CD4-positive, alpha-beta T cell treated with Interleukin-1 beta for 1 hour (primary cell): ENCODE measurements at regions not wholly inside any gene's neighbourhood (a gene's known extent, or its start where the extent isn't known, plus 50 kb on each side); places are given as distances from the start of the nearest gene placed in this dataset.
A peak's percentile ranks its signal among the peaks of the same experiment; 100 is the strongest.
"Not testable (repeated sequence)": the region's sequence is repeated elsewhere in the genome, so short reads cannot be mapped to it uniquely, and the experiment has no call there.

Experiments used
- DNase-seq, 2 donors: peaks; one replicate each; pipeline ENCODE4 v3.0.0-alpha.2; 2020 to 2022

- no peak for DNase-seq
Measured at GRCh38 chr6:14575961-14576360, 458.4 kb downstream of the CD83 start.

GRCh38 chr6:14578994-14579393 is 461.4 kb downstream of the CD83 start:
- DNase-seq: no peak

DNA sequence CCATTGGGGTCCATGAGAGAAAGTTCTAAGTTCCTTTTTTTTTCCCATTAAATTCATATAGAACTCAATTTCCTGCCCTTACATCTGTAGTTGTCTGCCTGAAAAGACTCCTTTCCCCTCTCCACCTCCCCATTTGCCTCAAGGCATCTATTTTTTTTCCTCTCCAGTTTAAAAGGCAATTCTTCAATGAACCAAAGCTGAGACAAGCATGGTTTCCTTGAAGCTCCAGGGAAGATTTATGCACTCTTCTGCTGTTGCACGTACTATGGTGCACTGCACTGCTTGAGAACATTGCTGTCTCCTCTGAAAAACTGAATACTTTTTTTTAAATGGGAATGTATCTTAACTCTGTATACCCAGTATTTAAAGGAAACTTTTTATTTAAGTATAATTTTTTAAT is 465.2 kb downstream of the CD83 start:
- no peak for DNase-seq

GRCh38 chr6:14583826-14584225 is 466.3 kb downstream of the CD83 start:
- no peak for DNase-seq

GRCh38 chr6:14584450-14584849 is 466.9 kb downstream of the CD83 start:
- DNase-seq: no peak

DNA sequence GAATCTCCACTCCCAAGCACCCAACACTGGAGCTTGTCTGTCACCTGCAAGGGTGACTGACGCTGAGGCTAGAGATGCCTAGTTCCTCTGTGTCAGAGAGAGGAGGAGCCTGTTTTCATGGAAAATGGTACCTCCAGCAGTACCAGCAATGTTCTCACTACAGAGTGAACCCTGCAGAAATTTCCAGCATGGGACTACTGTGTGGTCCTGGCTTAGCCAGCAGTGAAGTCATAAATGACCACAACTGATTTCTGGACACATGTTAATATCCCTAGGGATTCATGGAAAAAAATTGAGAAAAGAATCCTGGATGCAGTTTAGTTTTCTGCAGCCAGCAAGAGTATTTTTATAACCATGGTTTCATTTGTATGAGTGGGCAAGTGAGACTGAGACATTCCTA is 468.1 kb downstream of the CD83 start:
- no peak for DNase-seq

- no peak for DNase-seq
Measured at GRCh38 chr6:14589175-14589574, 471.6 kb downstream of the CD83 start.

DNA sequence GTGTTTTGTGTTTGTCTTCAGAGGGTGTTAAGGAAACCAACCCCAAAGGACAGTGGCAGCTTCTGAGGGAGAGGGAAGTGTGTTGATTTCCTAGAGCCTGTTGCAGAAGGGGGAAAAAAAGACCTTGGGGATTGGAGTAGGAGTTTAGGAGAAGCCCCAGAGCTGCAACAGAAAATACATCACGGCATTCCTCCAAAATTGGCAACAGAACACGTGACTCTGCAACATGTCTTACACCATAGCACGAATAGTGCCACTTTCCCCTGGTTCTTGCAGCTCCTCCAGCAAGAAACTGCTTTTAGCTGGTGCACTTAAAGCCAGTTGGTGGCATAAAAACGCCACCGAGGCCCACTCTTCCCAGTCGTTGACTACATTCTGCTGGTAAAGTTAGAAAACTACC is 473.0 kb downstream of the CD83 start:
- no peak for DNase-seq

GRCh38 chr6:14591998-14592397 is 474.4 kb downstream of the CD83 start:
- DNase-seq: no peak

DNA sequence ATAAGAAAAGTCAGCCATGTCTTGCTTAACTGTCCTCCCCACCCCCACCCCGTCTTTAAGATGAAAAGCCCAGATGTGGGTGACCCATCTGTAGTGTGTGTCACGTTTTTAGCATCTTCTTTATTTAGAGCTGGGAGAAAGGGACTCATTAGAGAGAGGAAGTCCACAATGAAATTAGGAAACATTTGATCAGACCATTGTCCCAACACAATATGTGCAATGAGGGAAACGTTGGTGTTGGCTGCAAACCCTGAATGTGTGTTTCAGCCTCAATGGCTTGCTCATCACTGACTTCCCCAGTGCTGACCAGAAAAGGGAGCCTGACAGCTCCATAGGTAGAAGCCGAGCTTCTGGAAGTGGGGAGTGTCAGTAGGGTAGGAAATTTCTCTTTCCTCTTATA is 475.7 kb downstream of the CD83 start:
- no peak for DNase-seq

GRCh38 chr6:14595751-14596150 is 478.2 kb downstream of the CD83 start:
- DNase-seq: no peak

- DNase-seq: peak in 1 of 2 donors; percentile 62
Measured at GRCh38 chr6:14596410-14596809, 478.8 kb downstream of the CD83 start.

- no peak for DNase-seq
Measured at GRCh38 chr6:14597090-14597489, 479.5 kb downstream of the CD83 start.

DNA sequence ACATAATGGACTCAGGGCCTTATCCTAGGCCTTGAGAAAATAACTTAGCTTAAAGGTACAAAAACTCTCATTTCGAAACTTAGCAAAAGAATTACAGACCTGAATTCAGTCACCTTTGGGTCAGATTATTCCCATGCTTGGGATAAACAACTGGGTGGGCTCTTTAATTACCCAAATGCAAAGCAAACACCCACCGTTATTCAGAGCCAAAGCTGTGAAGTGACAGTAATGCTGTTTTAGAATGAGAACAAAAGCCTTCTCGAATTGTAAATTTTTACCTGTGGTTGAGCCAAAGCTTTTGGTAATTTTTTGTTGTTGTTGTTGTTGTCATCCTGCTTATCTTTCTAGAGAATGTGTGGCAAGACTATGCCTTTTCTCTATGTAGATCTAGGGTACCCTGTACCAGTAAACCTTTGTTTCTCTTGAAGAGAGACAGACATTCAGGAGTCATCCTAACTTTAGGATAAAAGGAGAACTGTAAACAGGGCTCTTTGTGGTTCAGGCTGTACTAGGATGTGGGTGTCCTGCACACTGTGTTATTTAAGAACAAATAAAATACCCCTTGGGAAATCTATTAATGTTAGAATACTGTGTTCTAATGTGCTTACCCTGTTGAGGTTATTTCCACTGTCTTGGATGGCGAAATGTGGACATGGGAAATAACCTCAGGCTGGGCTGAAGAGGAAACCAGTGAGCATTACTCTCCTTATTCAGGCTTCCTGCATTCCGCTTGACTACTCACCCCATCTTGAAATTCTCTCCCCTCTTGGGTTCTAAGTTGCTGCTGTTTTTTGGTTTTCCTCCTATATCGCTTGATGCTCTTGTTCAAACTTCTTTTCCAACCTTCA is 480.7 kb downstream of the CD83 start:
- DNase-seq: no peak

GRCh38 chr6:14600306-14600705 is 482.7 kb downstream of the CD83 start:
- not testable (repeated sequence) for DNase-seq

DNA sequence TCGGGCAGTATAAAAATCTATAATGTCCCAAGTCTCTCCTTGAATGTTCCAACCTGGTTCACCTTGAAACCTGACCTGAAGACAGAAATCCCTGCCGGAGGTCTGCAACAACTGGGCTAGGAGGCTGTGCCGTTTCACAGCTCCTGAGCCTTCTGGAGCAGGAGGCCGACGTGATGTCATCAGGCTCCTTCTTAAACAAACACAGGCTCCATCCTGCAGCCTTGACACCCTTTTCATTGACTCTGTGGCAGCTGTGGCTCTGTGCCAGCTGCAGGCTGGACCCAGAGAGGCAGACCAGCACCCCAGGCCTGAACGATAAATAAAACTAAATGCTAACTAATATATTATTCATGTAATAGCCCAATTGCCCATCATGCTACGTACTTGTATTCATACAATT is 483.9 kb downstream of the CD83 start:
- DNase-seq: no peak

DNA sequence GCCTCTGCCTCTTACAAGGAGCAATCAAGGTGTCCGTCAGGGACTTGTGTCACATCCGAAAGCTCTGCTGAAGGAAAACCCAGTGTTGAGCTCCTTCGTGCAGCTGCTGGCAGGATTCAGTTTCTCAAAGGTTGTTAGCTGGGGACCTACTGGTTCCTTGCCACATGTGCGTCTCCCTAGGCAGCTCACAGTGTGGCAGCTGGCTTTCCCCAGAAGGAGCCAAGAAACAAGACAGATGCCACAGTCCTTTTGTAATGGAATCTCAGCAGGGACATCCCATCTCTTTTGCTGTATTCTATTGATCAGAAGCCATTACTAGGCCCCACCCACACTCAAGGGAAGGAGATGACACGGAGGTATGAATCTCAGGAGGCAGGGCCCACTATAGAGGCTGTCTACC is 488.8 kb downstream of the CD83 start:
- DNase-seq: no peak

DNA sequence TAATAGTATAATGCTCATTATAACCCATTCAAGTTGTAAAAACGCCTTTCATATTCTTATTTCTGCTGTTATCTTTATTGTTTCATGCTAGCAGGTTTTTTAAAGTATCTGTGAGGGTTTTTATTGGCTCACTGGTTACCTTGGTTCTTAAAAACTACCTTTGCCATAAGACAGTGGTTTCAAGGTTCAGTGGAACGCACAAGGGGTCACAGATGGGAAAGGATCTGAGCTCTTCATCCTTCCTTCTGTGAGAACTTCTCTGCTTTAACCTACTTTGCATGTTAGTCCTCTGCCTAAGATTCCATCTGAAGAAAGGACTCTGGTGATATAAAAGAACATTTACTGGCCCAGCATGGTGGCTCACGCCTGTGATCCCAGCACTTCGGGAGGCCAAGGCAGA is 492.6 kb downstream of the CD83 start:
- DNase-seq: no peak

DNA sequence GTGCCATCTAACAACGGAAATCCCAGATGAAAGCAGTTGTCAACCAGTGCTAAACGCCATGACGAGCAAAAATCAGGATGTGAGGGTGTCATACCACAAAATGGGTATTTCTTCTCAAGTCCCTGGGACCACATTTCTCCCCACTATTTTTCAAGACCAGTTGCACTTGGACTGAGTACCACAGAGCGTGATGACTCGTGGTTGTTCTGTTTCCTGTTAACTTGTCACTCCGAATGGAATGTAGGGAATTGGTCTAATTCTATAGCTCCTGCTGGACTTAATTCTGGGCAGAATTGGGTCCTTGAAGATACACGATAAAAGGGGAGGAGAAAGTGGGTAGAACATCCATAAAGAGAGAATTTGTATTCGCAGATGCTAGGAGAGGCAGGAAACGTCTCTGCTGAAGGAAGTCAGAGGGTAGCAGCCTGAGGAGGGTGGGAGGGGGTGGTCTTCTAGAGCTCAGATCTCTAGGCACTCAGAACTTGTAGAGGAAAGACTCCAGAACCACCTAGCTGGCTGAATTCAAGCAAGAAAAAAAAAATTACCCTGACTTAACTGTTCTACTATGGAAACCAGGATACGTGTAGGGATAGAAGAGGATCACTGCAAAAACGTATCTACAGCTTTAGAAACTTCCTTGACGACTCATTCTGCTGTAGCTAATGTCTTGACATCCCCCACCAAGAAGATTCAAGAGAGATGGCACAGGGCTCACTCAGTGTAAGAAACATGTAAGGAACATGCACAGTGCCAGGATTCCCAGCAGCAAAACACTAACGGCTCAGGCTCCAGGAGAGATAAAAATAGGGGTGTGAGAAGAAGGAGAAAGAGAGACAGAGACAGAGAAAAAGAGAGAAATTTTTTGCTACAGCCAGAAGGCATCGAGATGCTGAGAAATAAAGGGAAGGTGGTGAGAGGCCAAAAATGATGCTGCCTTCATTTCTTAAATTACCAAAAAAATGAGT is 494.7 kb downstream of the CD83 start:
- no peak for DNase-seq

- no peak for DNase-seq
Measured at GRCh38 chr6:14614631-14615030, 497.1 kb downstream of the CD83 start.

GRCh38 chr6:14616656-14617055 is 499.1 kb downstream of the CD83 start:
- DNase-seq: no peak

- no peak for DNase-seq
Measured at GRCh38 chr6:14618759-14619418, 501.3 kb downstream of the CD83 start.

- DNase-seq: no peak
Measured at GRCh38 chr6:14619419-14619781, 501.8 kb downstream of the CD83 start.
